Smooth muscle cell of the brain vasculature (primary cell): ENCODE measurements at regions not wholly inside any gene's neighbourhood (a gene's known extent, or its start where the extent isn't known, plus 50 kb on each side); places are given as distances from the start of the nearest gene placed in this dataset.

Experiments used
- DNase-seq: peaks from one replicate; pipeline ENCODE4 v3.0.0-alpha.2; 2012; ENCODE audit warnings: low read depth, low spot score

DNA sequence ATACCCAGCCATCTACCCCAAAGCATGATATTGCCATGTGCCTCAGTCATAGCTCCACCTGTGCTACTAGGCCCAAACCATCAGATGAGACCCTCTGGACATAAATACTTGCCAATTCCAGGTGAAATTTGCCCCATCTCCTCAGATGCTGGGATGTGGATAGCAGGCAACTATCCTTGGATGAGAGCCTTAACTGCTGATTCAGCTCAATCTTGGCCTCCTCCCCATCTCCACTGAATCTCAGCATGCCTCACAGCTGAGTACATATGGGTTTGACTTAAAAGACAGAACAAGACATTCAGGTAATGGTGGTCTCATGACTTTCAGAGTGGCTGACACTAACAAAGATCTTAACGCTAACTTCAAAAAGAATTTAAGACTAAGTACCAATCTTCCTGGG, 50.8 kb upstream of the KLHL13 start:
- no peak for DNase-seq

DNA sequence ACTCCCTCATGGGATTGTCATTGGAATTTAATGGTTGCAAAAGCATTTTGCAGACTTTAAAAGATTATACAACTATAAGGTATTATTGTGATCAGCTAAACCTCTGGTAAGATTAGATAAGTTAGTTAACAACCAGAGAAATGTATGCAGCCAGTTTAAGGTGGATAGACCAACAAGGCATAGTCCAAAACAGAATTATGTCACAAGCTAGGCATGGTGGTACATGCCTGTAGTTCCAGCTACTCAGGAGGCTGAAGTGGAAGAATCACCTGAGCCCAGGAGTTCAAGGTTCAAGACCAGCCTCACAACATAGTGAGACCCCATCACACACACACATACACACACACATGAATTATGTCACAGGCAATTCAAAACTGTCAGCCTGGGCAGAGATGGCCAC, 54.7 kb upstream of the KLHL13 start:
- DNase-seq = no peak

DNA sequence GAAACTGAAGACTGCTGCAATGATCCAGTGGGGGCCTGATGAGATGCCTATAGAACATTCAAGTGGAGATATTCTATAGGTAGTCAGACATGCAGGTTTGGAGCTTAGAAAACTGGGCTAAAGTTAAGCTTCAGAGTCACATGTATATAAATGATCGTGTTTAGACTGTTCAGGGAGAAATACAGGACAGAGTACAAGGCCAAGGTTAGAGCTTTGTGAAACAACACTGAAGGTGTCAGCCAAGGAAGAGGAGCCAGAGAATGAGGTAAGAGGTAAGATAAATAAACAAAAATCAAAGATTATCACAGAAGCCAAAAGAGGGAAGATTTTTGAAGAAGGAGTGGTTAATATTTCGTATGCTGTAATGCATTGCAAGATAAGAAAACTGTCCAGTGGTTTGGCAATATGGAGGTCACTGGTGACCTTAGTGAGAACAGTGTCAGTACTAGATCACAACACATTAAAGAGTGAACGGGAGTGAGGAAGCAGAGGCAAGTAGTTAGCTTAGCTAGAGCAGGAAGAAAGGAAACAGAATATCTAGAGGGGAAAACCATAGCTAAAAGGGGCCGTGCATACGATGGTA, 58.0 kb upstream of the KLHL13 start:
- no peak for DNase-seq

DNA sequence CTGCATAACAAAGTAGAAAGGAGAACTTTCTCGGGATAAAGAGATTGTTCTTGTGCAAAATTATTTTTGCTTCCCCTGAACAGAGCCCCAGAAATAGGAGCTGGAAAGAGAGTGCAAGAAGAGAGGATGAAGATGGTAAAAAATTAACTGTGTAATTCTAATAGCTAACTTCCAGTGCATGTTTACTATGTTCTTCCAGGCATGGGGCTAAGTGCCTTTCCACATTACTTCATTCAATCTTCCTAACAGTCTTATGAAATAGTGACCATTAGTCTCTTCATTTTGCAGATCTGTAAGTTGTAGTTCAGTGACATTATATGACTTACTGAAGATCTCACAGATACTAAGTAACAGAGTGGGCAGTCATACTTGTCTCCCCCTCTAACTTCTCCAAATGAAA, 61.1 kb upstream of the KLHL13 start:
- DNase-seq = no peak

DNA sequence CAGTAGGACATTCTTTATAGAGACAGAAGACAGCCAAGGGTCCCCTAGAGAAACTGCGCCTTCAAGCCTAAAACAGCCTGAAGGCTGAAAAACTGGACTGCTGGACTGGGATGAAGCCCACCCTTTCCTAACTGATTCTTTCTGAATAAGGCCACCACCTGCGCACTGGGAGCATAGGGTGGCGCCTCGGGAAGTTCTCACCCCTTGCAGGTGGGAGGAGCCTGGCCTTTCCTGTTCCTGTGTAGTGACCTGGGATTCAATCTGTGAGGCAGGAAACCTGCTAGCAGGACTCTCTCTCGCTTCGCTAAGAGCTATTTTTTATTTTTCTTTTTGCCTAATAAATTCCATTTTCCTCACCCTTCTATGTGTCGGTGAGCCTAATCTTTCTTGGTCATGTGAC, 61.8 kb upstream of the KLHL13 start:
- DNase-seq = no peak

DNA sequence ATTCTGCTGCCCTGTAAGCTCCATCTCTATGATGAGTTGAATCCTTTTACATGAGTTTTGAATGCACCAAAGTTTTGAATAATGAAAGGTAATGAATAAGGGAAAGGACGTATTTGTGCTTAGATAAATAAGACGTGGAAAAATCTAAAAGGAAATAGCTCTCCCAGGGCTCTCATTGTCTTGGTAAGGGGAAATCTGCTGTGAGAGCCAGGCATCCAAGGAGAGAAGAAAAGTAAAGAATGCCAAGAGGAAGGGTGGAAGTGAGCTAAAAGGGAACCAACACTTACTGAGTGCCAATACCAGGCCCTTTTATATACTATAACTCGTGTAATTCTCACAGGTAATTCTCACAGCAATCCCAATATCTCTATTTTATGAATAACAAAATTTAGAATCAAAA, 62.6 kb upstream of the KLHL13 start:
- DNase-seq = no peak

DNA sequence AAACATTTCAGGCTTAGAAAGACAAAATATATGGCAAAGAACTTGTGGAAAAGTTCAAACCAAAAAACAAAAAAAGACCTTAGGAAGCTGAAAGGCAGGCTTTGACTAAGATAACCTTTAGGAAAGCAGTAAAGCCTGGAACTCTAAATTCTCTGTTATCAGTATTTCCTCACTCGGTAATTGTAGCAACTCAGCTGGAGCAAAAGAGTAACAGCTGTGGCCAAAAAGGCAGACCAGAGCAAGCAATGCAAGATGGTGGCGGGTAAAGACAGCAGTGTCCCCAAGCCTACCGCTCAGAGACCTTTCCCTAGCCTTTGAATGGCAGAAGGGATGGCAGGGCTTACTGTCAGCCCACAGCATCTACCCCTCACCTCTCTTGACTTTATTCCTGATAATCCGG, 63.1 kb upstream of the KLHL13 start:
- DNase-seq = no peak

DNA sequence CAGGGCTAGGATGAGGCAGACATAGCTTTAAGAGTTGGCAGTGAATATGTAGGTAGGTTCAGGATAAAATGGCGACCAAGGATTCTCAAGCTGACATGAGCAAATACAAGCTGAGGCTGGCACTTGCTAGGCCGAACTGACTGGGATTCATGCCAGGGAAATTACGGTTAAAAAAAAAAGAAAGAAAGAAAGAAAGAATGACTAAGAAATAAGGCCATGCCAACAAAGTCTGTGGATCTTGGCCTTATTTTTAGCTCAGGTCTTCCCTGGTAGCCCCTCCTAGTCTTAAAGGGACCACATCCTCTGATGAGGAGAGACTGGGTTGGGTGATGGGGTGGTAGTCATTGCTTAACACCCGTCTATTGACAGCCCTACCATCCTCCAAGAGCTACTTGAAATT, 64.4 kb upstream of the KLHL13 start:
- DNase-seq = no peak

DNA sequence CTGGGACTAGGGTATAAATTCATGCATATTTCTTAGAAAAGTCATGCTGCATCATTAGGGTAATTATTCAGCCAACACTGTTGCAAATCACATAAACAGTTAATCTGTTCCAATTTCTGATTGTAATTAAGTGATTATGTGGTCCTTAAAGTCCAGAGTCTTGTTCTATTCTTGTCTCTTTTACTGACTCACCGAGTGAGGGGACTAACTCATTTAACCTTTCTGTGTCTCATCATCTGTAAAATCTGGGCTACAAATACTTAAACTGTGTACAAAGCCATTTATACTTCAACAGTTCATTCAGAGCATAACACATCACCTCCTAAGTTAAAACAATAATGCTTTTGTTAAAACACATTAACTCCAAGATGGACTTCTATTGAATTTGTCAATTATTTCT, 65.4 kb upstream of the KLHL13 start:
- no peak for DNase-seq

DNA sequence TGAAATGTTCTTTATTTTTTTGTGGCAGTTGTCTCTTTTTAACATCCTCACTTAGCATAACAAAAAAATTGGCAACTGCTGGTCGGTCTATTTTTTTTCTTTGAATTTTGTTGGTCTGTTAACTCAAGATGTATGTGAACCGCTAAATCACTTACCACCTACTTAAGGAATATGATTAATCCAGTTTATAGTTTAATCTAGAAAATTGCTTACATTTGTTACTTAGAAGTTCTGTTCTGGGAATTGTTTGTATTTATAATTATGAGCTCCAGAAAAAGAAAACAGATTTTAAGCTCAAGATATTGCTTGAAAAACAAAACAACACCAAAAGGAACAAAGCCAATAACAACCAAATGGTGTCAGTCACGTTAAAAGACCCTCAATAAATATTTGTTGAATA, 66.1 kb upstream of the KLHL13 start:
- DNase-seq = no peak

DNA sequence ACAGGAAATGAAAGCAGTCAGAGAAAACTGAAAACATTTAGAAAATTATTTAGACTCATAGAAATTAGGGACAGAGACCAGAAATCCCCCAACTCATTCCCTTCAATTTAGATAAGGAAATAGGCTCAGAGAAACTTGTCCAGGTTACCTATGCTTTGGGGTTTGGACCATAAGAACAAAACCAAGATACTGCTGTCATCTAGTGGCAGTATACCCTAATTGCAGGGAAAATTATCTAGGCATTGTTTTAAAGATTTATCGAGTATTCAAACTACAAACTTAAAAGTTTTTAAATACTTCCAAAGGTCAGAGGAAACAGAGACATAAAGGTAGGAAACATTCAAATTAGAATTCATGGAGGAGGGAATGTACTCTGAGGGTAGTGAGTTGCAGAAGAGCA, 67.0 kb upstream of the KLHL13 start:
- DNase-seq = no peak

DNA sequence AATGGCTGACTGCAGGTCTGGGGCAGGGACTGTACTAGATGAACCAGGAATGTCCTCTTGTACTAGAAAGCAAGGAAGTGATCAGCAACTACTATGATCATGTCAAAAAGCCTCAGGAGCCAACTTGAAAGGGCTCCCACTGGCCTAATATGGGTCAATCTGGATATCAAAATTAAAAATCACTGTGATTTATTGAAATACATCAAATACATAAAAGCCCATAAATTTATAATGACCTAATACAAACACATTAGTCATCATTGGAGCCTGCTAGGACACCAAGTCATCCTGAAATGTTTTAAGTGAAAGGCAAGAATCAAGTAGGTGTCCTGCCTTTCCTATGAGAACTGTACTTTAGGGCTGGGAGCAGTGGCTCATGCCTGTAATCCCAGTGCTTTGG, 70.5 kb upstream of the KLHL13 start:
- no peak for DNase-seq

DNA sequence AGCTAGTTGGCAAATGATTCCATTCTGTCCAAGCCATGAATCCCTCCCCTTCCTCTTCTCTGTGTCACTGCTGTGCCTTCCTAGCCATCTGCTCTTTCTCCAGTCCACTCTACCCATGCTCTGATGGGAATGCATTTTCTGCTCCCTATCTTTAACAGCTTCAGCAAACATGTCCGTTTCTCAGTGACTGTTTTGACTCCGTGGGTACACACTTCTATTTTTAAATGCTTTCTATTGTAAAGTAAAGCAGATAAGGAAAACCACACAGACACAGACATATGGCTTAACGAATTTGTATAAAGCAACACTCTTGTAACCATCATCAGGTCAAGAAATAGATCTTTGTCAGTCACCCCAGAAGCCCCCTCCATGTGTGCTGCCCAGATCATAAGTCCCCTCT, 72.4 kb upstream of the KLHL13 start:
- no peak for DNase-seq

DNA sequence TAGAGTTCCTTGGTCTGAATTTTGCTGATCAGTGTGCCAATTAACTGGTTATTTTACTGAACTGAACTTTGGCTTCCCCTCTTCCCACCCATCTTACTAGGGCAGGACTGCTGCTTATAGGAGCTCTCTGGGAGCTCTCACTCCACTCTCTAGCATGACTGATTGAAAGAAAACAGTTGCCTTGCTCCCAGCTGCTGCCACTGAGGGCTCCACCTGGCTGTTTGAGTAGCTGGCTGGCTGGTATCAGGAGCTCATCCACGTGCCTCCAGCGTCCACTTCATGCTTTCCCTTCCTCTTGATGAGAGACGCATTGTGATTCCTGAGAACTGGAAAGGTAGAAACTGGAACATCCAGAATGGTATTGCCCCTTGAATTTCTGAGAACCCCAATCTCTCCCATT, 73.0 kb upstream of the KLHL13 start:
- DNase-seq = no peak

DNA sequence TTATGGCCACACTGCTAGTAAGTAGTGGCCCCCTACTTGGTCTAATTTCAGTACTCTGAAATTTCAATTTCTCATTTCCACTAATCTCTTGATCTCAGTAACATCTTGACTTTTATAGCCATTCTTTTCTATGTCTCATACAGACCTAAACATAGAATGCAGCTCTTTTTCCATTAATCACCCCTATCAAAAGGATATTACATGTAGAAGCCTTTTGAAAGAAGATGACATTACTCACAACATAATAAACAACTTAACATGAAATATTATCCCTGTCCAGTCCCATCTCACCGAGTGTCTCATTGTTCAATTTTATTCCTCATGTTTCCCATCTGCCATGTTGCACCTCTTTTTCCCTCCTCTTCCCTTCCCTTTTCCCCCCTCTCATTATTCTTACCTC, 81.1 kb upstream of the KLHL13 start:
- no peak for DNase-seq

DNA sequence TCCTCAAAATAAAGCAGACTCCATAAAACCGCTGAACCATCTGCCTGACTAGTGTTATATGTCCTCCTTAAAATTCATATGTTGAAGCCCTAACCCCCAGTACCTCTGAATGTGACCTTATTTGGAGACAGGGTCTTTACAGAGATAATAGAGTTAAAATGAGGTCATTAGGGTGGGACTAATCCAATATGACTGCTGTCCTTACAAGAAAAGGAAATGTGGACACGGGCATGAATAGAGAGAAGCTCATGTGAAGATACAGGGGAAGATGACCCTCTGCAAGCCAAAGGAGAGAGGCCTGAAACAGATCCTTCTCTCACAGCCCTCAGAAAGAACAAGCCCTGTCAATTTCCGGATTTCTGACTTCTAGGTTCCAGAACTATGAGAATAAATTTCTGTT, 82.0 kb upstream of the KLHL13 start:
- DNase-seq = no peak

DNA sequence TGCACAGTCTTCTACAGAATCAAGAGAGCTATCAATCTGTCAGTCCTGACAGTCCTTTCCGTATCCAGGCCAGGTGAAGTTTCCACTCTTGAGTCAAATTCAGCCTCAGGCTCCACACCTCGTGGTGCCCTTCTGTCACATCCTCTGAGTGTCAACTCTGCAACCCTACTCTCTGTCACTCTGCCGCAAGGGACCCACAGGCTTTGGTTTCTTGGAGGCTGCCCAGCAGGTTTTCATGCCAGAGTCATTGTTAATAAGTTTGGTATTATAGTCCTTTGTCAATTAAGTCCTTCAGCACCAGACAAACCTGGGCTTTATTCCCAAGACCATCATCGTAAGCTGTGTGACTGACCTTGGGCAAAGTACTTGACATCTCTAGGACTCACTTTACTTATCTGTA, 83.4 kb upstream of the KLHL13 start:
- DNase-seq = no peak

DNA sequence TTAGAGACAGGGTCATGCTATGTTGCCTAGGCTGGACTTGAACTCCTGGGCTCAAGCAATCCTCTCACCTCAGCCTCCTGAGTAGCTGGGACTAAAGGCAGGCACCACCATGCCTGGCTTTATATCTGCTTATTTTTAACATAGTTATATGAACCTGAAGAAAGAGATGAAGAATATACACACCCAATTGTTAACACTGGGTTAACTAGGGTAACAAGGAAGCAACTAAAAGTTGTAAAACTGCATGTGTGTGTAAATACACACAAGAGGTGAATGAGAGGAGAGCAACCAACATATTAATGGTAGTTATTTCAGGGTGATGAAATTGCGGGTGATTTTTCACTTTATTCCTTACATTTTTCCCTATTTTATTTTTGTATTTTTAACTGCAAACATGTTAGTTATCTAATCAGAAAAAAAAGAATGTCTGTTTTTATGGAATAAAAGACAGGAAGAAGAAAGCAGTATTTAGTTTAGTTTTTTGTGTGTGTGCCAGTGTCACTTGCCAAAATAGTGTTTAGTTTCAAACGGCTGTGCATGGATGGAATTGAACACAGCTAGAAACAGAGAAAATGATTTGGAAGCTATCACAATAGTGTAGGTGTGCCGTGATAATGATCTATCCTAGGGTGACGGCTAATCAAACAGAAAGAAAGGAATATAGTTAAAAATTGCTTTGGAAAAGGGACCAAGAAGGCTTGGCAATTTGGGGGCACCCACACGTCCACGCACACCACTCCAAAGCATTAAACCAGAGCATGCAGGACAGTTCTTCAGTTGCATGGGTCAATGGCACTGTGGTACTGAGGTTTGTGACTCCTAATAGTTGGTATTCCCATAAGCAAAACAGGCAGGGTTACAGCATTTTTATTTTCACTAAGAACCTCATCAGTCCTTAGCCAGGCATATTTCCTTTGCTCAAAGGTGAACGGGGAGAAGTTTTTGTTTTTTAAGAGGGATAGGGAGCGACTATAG, 89.1 kb upstream of the KLHL13 start:
- no peak for DNase-seq

DNA sequence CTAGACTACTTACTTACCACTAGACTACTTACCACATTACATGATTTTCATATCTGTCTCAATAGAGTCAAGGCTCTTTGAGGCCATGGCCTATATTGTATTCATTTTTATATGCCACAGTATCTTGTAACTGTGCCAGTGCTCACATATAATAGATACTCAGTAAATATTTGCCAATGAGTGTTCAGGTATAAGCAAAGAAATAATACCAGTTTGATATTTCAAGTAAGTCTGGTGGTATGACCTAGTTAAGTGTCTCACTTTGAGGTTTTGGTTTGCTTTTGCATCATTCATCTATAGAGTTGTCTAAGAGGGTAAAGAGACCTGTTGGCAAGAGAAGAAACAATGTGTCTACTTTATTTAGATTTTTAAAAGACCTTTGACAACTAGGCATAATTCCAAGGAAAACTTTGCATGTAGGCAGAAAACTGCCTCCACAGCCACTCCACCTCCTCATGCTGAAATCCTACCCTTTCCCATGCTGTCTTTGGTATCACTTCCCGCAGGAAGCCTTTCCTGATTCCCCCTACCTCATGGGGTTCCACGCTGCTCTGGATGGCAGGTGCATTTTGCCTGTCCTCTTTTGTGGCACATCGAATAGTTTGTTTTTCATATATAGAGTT, 91.3 kb upstream of the KLHL13 start:
- DNase-seq = no peak

DNA sequence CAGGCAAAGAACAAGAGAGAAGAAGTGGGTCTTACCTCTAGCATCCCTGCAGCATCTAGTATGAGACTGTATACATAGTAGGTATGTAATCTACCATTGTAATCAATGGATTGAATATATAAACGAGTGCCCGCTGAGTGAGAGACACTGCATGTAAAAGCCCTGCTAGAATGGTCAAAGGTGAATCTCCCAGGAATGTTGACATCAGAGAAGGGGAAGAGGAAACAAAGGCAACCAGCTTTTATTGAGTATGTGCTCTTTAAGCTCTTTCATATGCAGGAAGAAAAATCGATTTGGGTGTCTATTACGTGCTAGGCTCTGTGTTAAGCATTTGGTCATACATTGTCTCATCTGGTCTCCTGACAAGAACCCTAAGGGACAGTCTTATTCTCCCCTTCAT, 91.9 kb upstream of the KLHL13 start:
- no peak for DNase-seq

DNA sequence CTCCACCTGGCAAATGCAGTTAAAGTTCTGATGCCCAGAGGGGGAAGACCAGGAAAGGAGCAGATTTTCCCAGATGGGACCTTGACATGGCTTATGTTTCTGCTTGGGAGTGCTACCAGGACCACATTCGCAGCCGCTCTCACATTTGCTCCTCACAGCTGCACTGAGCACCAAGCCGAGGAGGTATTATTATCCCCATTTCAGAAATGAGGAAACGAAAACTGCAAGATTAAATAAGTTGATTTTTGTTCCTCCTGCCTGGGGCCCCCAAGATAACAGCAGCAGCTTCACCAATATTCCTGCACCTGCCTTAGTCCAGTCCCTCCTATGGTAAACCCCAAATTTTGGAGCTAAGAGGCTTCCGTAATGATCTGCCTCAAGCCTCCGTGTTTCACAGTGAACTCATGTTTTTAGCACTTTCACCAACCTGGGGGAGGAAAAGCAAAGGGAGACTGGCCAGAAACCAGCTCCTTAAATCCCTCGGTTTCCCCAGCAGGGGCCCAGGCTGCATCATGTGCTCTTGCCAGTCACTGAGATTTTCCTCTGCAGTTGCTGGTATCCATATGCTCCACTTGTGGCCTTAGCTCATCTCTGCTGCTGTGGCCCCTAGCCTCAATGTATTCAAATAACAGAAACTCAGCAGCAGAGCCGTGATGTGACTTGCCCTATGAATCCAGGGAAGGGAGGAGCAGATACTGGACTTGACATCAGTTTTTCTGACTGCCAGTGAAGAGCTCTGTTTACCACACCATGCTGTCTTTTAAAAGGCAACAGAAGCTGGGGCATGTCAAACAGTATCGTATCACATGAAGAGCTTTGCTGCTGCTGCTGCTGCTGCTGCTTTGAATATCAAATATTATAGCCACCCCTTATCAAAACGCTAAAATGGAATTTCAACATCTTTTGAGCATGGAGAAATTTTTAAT, 95.5 kb upstream of the KLHL13 start:
- DNase-seq = no peak

DNA sequence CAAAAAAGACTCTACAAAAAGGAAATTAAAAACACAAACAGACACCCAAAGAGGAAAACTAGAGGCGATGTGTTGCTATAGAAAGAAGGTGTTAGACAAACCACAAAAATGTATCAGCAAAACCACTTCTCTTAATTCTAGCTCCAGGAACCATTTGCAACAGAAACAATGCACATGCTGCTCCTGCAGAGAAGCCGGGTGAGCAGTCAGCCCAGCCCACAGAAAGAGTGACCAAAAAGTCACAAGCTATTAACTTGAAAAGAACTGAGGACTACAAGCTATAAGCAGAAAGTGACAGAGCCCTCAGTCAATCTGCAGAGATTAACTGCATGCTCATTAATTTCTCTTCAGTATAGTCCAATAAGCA, 96.2 kb upstream of the KLHL13 start:
- no peak for DNase-seq
